ENCODE measurements at regions not wholly inside any gene's neighbourhood (a gene's known extent, or its start where the extent isn't known, plus 50 kb on each side); places are given as distances from the start of the nearest gene placed in this dataset.

- DNase-seq (ENCODE audit: low spot score in 2 of 2): no peak
- TF ChIP-seq POLR2AphosphoS5 (IDR thresholded peaks at IDR 0.05) (no peak), CTCF (IDR thresholded peaks at IDR 0.05) (no peak), POLR2A (IDR thresholded peaks at IDR 0.05) (no peak)
- Histone ChIP-seq H3K36me3 (no peaks in the 10 kb centered on the region), H3K4me1 (no peaks in the 10 kb centered on the region), H3K27me3 (no peaks in the 10 kb centered on the region), H3K9me3 (no peaks in the 10 kb centered on the region), H3K4me3 (no peak overlapping the region), H3K27ac (no peak overlapping the region)
- intact Hi-C loops (cut with DNase I; ENCODE audit: low total_unique reads): no loop called here
Measured at GRCh38 chr13:106187101-106187500, 348.4 kb downstream of the EFNB2 start.

- intact Hi-C loops (cut with DNase I; ENCODE audit: low total_unique reads): no loop called here
- H3K4me3 ChIP-seq: no peak overlapping the region
- no peak for DNase-seq (ENCODE audit: low spot score in 2 of 2)
- no peaks in the 10 kb centered on the region for H3K36me3 ChIP-seq
- H3K9me3 ChIP-seq: no peaks in the 10 kb centered on the region
- no peak overlapping the region for H3K27ac ChIP-seq
- no peaks in the 10 kb centered on the region for H3K27me3 ChIP-seq
- H3K4me1 ChIP-seq: no peaks in the 10 kb centered on the region
- TF ChIP-seq POLR2A (IDR thresholded peaks at IDR 0.05): no peak
Measured at GRCh38 chr13:106186366-106187030, 349.0 kb downstream of the EFNB2 start.

GRCh38 chr13:106184790-106185189, 350.7 kb downstream of the EFNB2 start:
- Histone ChIP-seq H3K27me3 (no peaks in the 10 kb centered on the region), H3K9me3 (peaks cover 0 to 6% of the 10 kb centered on the region in 2 donors), H3K27ac (no peak overlapping the region), H3K4me1 (no peaks in the 10 kb centered on the region), H3K4me3 (no peak overlapping the region), H3K36me3 (no peaks in the 10 kb centered on the region)
- DNase-seq (ENCODE audit: low spot score in 2 of 2): no peak
- TF ChIP-seq POLR2AphosphoS5 (IDR thresholded peaks at IDR 0.05) (no peak), POLR2A (IDR thresholded peaks at IDR 0.05) (no peak), CTCF (IDR thresholded peaks at IDR 0.05) (no peak)
- intact Hi-C loops (cut with DNase I; ENCODE audit: low total_unique reads): no loop called here

GRCh38 chr13:106183410-106184065, 351.9 kb downstream of the EFNB2 start:
- H3K27ac ChIP-seq: no peak overlapping the region
- intact Hi-C loops (cut with DNase I; ENCODE audit: low total_unique reads): no loop called here
- peaks cover 0 to 6% of the 10 kb centered on the region in 2 donors for H3K9me3 ChIP-seq
- H3K4me1 ChIP-seq: no peaks in the 10 kb centered on the region
- no peak for DNase-seq (ENCODE audit: low spot score in 2 of 2)
- no peaks in the 10 kb centered on the region for H3K36me3 ChIP-seq
- no peak overlapping the region for H3K4me3 ChIP-seq
- H3K27me3 ChIP-seq: no peaks in the 10 kb centered on the region
- TF ChIP-seq CTCF (IDR thresholded peaks at IDR 0.05): no peak
- TF ChIP-seq POLR2AphosphoS5 (IDR thresholded peaks at IDR 0.05): no peak
- TF ChIP-seq POLR2A (IDR thresholded peaks at IDR 0.05): no peak

- no peak overlapping the region for H3K27ac ChIP-seq
- H3K4me3 ChIP-seq: no peak overlapping the region
- no peaks in the 10 kb centered on the region for H3K36me3 ChIP-seq
- DNase-seq (ENCODE audit: low spot score in 2 of 2): no peak
- H3K4me1 ChIP-seq: no peaks in the 10 kb centered on the region
- peaks cover 0 to 6% of the 10 kb centered on the region in 2 donors for H3K9me3 ChIP-seq
- no peak for TF ChIP-seq POLR2A (IDR thresholded peaks at IDR 0.05)
- no peak for TF ChIP-seq POLR2AphosphoS5 (IDR thresholded peaks at IDR 0.05)
- no peak for TF ChIP-seq CTCF (IDR thresholded peaks at IDR 0.05)
- intact Hi-C loops (cut with DNase I; ENCODE audit: low total_unique reads): no loop called here
- no peaks in the 10 kb centered on the region for H3K27me3 ChIP-seq
Measured at GRCh38 chr13:106182404-106182803, 353.1 kb downstream of the EFNB2 start.

Measured in breast epithelium (tissue), 4 donors.